Frontal cortex (tissue), 3 donors: ENCODE measurements at regions not wholly inside any gene's neighbourhood (a gene's known extent, or its start where the extent isn't known, plus 50 kb on each side); places are given as distances from the start of the nearest gene placed in this dataset.
"Not testable (repeated sequence)": the region's sequence is repeated elsewhere in the genome, so short reads cannot be mapped to it uniquely, and the experiment has no call there.

Source experiments
- DNase-seq, 2 donors: peaks; one replicate each; pipeline ENCODE4 v3.0.0; 2012; ENCODE audit warnings: low spot score in 2 of 2
- FAIRE-seq: peaks from 2 replicates; lab custom pipeline; 2012; peaks lifted over from hg19 to GRCh38; lab: Jason Lieb, UNC
- donor health status: control.
- donor health status: control.
- donor health status: control.

DNA sequence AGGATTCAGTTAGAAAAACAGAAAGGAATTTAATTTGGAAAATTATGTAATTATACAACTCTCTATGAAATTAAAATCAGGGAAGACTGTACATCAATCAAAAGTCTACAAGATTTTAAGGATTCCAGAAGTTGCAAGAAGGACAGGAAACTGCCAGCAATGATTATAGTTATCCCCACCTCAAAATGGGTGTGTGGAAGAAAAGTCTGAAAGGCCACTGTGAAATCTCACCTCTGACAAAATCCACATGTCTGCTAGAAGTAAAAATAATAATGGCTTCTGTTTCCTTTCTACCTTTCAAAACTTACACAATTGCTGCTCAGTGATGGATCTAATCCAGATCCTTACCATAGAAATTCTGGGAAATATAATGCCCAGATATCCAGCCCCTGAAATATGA lies 708.1 kb upstream of the ADGRL4 start:
- no peak for FAIRE-seq
- DNase-seq = no peak

DNA sequence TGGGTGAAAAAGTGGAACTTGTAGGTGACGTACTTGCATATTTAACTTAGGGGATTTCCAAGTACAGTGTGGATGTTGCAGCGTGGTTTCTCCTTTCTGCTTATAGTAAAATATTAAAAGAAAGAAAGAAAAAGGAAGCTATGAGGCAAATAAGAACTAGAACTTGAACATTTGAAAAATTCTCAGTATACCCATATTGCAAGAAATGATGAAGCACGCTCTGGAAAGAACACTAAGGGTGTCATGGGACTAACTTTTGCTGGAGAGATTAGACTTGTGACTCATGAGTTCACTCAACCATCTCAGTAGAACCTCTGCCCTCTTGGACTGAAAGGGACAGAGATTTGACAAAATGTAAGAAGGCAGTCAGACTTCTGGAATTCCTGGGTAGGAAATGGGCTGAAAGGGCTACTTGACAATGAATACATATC lies 704.5 kb upstream of the ADGRL4 start:
- no peak for DNase-seq

DNA sequence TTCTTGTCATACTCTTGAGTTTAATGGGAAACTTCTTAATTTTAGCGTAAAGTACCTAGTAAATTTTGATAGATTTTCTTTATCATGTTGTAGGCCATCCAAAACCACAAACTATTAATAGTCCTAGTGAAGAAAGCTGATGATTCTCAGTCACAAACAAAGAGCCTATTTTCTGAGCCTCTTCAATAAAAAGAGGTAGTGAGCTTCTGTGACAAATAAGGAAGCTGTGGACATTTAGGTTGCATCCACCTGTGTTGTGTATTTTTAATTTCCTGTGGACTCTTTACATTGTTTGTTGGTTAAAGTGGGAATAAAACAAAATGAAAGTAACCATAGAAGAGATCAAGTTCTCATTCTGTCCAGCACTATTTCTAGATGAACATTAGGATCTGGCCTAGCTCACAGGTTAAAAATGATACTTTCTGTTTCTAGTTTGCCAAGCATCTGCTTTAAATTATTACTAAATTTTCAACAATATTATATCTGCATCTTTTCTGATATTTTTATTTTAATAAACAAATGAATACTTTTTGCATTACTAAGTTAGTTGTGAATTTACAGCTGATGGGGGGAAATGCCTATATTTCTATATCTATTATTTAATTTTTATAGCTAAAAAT lies 702.2 kb upstream of the ADGRL4 start:
- DNase-seq = no peak
- no peak for FAIRE-seq

More for the DNA sequence above, 704.5 kb upstream of the ADGRL4 start:
- FAIRE-seq = no peak

DNA sequence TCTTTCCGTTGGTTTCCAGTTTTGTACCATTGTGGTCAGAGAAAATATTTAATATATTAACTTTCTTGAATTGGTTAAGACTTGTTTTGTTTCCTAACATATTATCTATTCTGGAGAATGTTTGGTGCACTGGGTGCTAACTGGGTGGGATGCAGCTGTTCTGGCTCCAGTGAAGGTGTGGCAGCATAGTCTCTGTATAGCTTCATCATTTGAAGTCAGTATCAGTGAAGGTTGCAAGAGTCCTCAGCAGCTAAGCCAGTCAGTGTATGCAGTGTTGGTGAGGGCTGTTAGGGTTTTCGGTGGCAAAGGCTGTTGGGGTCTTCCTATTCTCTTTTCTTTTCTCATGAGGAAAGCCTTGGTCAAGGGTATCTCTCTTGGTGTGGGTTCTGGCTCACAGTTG lies 698.7 kb upstream of the ADGRL4 start:
- FAIRE-seq (no peak), DNase-seq (no peak)

DNA sequence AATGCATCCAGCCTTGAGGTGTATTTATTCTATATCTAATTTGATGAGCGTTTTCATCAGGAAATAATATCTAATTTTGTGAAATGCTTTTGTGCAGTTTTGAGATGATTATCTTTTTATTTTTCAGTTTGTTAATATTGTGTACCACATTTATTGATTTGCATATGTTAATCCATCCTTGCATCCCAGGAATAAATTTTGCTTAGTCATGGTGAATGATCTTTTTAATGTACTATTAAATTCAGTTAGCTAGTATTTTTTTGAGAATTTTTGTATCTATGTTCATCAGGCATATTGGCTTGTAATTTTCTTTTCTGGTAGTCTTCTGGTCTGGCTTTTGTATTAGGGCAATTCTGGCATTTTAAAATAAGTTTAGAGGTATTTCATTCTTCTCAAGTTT lies 697.5 kb upstream of the ADGRL4 start:
- DNase-seq (no peak), FAIRE-seq (no peak)

- FAIRE-seq, DNase-seq: not testable (repeated sequence)
These were observed 695.9 kb upstream of the ADGRL4 start for GRCh38 chr1:79702336-79702999.

GRCh38 chr1:79695138-79695537 lies 688.6 kb upstream of the ADGRL4 start:
- FAIRE-seq (no peak), DNase-seq (no peak)

- FAIRE-seq = no peak
- DNase-seq = no peak
These were observed 687.7 kb upstream of the ADGRL4 start for GRCh38 chr1:79694241-79694640.

- DNase-seq (no peak), FAIRE-seq (no peak)
These were observed 687.0 kb upstream of the ADGRL4 start for GRCh38 chr1:79693441-79694114.

DNA sequence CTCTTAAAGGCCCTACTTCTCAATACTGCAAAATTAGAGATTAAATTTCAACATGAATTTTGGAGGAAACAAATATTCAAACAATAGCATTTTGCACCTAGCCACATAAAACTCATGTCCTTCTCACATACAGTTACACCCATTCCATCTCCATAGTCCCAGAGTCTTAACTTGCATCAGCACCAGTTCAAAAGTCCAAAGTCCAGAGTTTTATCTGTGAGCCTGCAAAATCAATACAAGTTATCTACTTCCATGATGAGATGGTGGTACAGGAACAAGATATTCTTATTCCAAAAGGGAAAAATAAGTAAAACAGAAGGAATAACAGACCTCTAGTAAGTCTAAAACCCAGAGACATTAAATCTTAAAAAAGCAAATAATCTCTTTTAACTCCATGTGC lies 686.0 kb upstream of the ADGRL4 start:
- FAIRE-seq = no peak
- DNase-seq = no peak

- FAIRE-seq (no peak), DNase-seq (no peak)
These were observed 682.4 kb upstream of the ADGRL4 start for GRCh38 chr1:79688932-79689331.

GRCh38 chr1:79683420-79683819 lies 676.9 kb upstream of the ADGRL4 start:
- no peak for FAIRE-seq
- DNase-seq = no peak

GRCh38 chr1:79682478-79682877 lies 675.9 kb upstream of the ADGRL4 start:
- FAIRE-seq (peak; percentile 98), DNase-seq (no peak)

DNA sequence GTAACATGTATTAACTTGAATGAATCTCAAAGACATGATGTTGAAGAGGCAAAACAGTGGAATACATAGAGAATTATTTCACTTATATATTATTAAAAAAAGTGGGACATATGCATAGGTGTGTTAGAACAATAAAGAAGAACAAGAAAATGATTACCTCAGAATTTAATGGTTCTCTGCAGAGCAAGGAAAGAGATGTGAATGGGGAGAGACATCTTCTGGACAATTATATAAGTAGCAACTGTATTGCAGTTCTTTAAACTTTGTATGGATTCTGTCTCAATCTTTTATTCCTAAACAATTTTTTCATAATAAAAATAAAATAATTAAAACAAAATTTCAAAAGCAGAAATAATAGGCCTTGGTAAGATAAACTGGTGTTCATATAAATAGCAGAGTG lies 674.9 kb upstream of the ADGRL4 start:
- DNase-seq (no peak), FAIRE-seq (peak; percentile 8)

DNA sequence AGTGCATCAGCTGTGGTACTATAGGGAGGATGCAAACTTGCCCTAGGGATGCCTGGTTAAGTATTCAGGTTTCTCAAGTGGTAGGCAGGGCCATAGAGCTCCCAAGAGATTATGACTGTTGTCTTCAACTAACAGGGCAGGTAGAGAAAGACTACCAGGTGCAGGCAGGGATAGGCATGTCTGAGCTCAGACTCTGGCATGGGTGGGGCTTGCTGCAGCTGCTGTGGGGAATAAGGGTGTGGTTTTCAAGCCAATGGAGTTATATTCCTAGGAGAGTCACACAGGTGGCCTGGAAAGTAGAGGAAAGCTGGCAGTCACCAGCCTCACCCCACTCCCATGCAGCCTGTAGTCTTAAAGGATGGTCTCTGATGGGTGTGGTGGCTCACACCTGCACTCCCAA lies 673.4 kb upstream of the ADGRL4 start:
- FAIRE-seq (no peak), DNase-seq (no peak)

- no peak for FAIRE-seq
These were observed 661.5 kb upstream of the ADGRL4 start for GRCh38 chr1:79667848-79668696.

DNA sequence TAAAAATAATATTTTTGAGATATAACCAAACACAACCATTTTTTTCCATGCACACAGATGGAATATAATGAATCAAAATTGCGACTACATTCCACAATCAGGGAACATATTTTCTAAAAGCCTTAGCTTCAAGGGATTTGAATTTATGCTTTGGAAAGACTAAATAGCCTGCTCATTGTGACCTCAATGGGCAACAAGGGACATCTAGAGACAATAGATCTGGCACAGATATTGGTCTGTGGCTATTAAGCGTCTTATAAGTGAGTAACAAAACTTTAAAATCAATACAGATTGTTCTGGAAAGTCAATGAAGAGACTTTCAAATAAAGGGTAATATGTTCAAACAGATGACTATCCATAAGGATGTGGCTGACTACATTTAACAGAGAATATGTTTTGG lies 660.6 kb upstream of the ADGRL4 start:
- DNase-seq = no peak
- FAIRE-seq = no peak

More at GRCh38 chr1:79667848-79668696, 661.5 kb upstream of the ADGRL4 start:
- DNase-seq = no peak

DNA sequence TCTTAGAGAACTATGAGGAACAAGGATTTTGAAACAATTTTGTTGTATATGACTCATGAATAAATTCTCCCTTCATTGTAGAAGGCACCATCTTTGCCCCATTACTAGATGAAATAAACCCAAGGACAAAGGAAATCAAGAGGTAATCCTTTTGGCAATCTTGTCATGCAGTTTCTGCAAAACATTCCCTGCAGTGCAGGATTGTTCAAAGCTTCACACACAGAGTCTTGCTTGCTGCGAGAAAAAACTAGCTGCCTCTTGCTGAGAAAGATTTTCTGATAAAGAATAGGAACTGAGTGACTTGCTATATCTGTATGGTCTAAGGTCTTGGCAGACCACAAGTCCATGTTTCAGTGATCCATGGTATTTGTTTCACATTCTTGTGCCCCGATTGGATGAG lies 657.4 kb upstream of the ADGRL4 start:
- FAIRE-seq = no peak
- DNase-seq = no peak

DNA sequence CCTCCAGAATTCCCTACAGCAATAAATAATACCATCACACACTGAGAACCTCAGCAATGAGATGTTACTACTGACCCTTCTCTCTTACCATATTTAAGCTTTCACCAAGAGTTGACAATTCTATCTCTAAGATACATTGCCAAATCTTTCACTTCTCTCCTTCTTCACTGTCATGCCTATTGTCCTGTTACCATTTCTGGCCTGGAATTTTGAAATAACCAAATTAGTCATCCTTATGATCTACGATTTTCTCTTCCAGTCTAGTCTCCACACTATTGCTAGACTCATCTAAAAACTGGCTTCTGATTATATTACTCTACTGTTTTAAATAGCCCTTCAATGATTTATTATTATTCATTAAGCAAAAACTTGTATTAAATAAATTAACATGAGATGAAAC lies 656.1 kb upstream of the ADGRL4 start:
- no peak for FAIRE-seq

DNA sequence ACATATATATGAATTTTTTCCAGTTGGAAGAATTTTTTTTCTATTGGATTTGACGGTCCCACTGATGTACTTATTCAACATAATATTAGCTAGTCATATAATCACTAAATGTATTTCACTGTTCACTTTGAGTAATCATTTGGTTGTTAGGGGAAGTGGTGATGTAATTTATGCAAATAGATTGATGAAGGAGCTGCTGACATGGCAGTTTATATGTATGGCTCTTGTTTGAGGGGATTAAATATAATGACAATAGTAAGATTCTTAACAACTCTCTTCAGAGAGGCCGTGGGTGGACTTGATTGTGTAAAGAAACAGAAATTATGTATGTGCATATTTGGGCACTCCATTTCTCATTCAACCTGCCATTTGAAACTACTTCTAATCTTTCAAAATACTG lies 653.6 kb upstream of the ADGRL4 start:
- FAIRE-seq = no peak
- no peak for DNase-seq

More for the DNA sequence above, 656.1 kb upstream of the ADGRL4 start:
- DNase-seq = no peak
